Gastroesophageal sphincter (tissue), 3 donors: ENCODE measurements at regions not wholly inside any gene's neighbourhood (a gene's known extent, or its start where the extent isn't known, plus 50 kb on each side); places are given as distances from the start of the nearest gene placed in this dataset.

ENCODE experiments used
- CTCF ChIP-seq, 4 experiments: fragments of 200-600 bp in 2 of 4; fragments of 450-650 bp in 2 of 4; sonication (generic) in 1 of 4; IDR thresholded peaks; one replicate each; pipeline ENCODE4 v1.5.1; 2017 to 2019; ENCODE audit warnings: antibody characterized with exemption in 4 of 4, mild to moderate bottlenecking in 2 of 4, moderate library complexity in 2 of 4
- EP300 ChIP-seq: sonication (generic); formaldehyde crosslinking; IDR thresholded peaks from one replicate; pipeline ENCODE4 v1.6.1; 2017; ENCODE audit warnings: antibody characterized with exemption, mild to moderate bottlenecking
- POLR2A ChIP-seq, 2 donors: fragments of 450-650 bp; IDR thresholded peaks; one replicate each; pipeline ENCODE4 v1.6.1; 2017; ENCODE audit warnings: antibody characterized with exemption in 2 of 2, mild to moderate bottlenecking in 2 of 2, moderate library complexity in 1 of 2
- POLR2AphosphoS5 ChIP-seq: sonication (generic); formaldehyde crosslinking; IDR thresholded peaks from one replicate; pipeline ENCODE4 v1.6.1; 2017; ENCODE audit warnings: antibody characterized with exemption

GRCh38 chr1:192958350-192958749, 100.8 kb downstream of the UCHL5 start:
- no peak for TF ChIP-seq CTCF (IDR thresholded peaks at IDR 0.05)
- TF ChIP-seq POLR2A (IDR thresholded peaks at IDR 0.05): no peak
- no peak for TF ChIP-seq POLR2AphosphoS5
- TF ChIP-seq EP300: no peak
